H1 (cell line): ENCODE measurements at regions not wholly inside any gene's neighbourhood (a gene's known extent, or its start where the extent isn't known, plus 50 kb on each side); places are given as distances from the start of the nearest gene placed in this dataset.

Experiments
- CTCF ChIA-PET: fragments of 300-600 bp; sonication (Branson Sonifier 250); formaldehyde crosslinking; loops from one replicate; lab custom pipeline; 2021; ENCODE audit not compliant: partially characterized antibody; lab: Charles Lee
- POLR2A ChIA-PET: fragments of 300-600 bp; sonication (Branson Sonifier 250); formaldehyde crosslinking; loops from one replicate; lab custom pipeline; 2021; ENCODE audit warnings: inconsistent platforms; ENCODE audit not compliant: partially characterized antibody; lab: Charles Lee
- DNase-seq, 2 experiments: peaks; one replicate each; pipeline versions ENCODE4 v3.0.0 to v3.0.0-alpha.2; 2010 to 2022; ENCODE audit warnings: low spot score in 2 of 2, low read depth in 1 of 2, mixed read lengths in 1 of 2
- FAIRE-seq: peaks from 2 replicates; lab custom pipeline; 2011; peaks lifted over from hg19 to GRCh38; lab: Jason Lieb, UNC
- H2AFZ ChIP-seq: 2 replicates; pipeline ENCODE4 v1.8.1; 2012; ENCODE audit warnings: low read length, inconsistent platforms
- H2AK5ac ChIP-seq: 2 replicates; pipeline ENCODE4 v1.6.1; 2013; ENCODE audit warnings: low read depth, low read length
- H2BK120ac ChIP-seq: replicated peaks from 2 replicates; pipeline ENCODE3; 2013; ENCODE audit warnings: low read depth, low read length, inconsistent platforms
- H2BK12ac ChIP-seq: 2 replicates; pipeline ENCODE4 v1.6.1; 2013; ENCODE audit warnings: low read depth, low read length
- H2BK15ac ChIP-seq: 2 replicates; pipeline ENCODE4 v1.6.1; 2013; ENCODE audit warnings: low read length
- H2BK20ac ChIP-seq: 2 replicates; pipeline ENCODE4 v1.6.1; 2013; ENCODE audit warnings: low read length
- H2BK5ac ChIP-seq: 2 replicates; pipeline ENCODE4 v1.6.1; 2013; ENCODE audit warnings: low read depth, low read length
- H3K14ac ChIP-seq: 2 replicates; pipeline ENCODE4 v1.6.1; 2013; ENCODE audit warnings: inconsistent platforms; ENCODE audit not compliant: insufficient read length
- H3K18ac ChIP-seq: 2 replicates; pipeline ENCODE4 v1.6.1; 2013; ENCODE audit warnings: low read length; ENCODE audit errors: extremely low read depth
- H3K23ac ChIP-seq: 2 replicates; pipeline ENCODE4 v1.6.1; 2013; ENCODE audit warnings: inconsistent platforms; ENCODE audit not compliant: insufficient read length
- H3K23me2 ChIP-seq: 2 replicates; pipeline ENCODE4 v1.6.1; 2013; ENCODE audit warnings: low read depth, low read length
- H3K27ac ChIP-seq: 2 replicates; pipeline ENCODE4 v1.6.1; 2011; ENCODE audit warnings: low read depth, low read length, inconsistent platforms
- H3K27me3 ChIP-seq, 4 experiments: replicated peaks in 1 of 4; 1 replicate in 1 of 4; 2 replicates in 3 of 4; pipeline versions ENCODE4 v1.6.1 to v1.8.1; 2011 to 2013; ENCODE audit warnings: low read length in 3 of 4, mild to moderate bottlenecking in 3 of 4, inconsistent platforms in 2 of 4, mixed read lengths in 2 of 4, moderate library complexity in 1 of 4; ENCODE audit not compliant: control insufficient read depth in 3 of 4, insufficient read depth in 3 of 4; ENCODE audit errors: extremely low read depth in 1 of 4
- H3K36me3 ChIP-seq, 4 experiments: 2 replicates each; pipeline versions ENCODE4 v1.6.1 to v1.8.1; 2011 to 2013; ENCODE audit warnings: mild to moderate bottlenecking in 4 of 4, low read length in 3 of 4, moderate library complexity in 2 of 4, control low read depth in 1 of 4, inconsistent platforms in 1 of 4; ENCODE audit not compliant: insufficient read depth in 4 of 4, control insufficient read depth in 2 of 4
- H3K4ac ChIP-seq: replicated peaks from 2 replicates; pipeline ENCODE3; 2013; ENCODE audit warnings: low read length, low read depth, mixed read lengths, inconsistent platforms; ENCODE audit not compliant: insufficient read length
- H3K4me1 ChIP-seq, 4 experiments: replicated peaks in 1 of 4; 1 replicate in 1 of 4; 2 replicates in 3 of 4; pipeline versions ENCODE4 v1.6.1 to v1.8.1; 2011 to 2013; ENCODE audit warnings: low read length in 3 of 4, inconsistent platforms in 2 of 4, mixed read lengths in 1 of 4; ENCODE audit not compliant: insufficient read depth in 4 of 4, control insufficient read depth in 3 of 4
- H3K4me2 ChIP-seq, 2 experiments: 2 replicates each; pipeline versions ENCODE4 v1.6.1 to v1.8.1; 2011 to 2013; ENCODE audit warnings: low read depth in 2 of 2, low read length in 2 of 2, control low read depth in 1 of 2, inconsistent platforms in 1 of 2, mild to moderate bottlenecking in 1 of 2; ENCODE audit not compliant: insufficient read depth in 1 of 2
- H3K4me3 ChIP-seq, 4 experiments: fragments of 200-600, 300-600 bp in 1 of 4; sonication (generic), shearing (Covaris generic), sonication (Bioruptor Twin) in 1 of 4; 2 replicates each; pipeline versions ENCODE4 v1.5.1 to v1.8.1; 2011 to 2016; ENCODE audit warnings: low read length in 4 of 4, low read depth in 3 of 4, control low read depth in 2 of 4, inconsistent platforms in 2 of 4, mild to moderate bottlenecking in 2 of 4, mixed read lengths in 1 of 4, moderate library complexity in 1 of 4; ENCODE audit not compliant: insufficient read depth in 2 of 4; ENCODE audit errors: extremely low read depth in 1 of 4
- H3K56ac ChIP-seq: replicated peaks from 2 replicates; pipeline ENCODE3; 2013; ENCODE audit warnings: low read depth, mild to moderate bottlenecking, mixed read lengths, low read length, inconsistent platforms; ENCODE audit not compliant: insufficient read length
- H3K79me1 ChIP-seq: 2 replicates; pipeline ENCODE4 v1.6.1; 2013; ENCODE audit warnings: low read depth, low read length, control low read depth
- H3K79me2 ChIP-seq, 2 experiments: 2 replicates each; pipeline versions ENCODE4 v1.6.1 to v1.8.1; 2012 to 2013; ENCODE audit warnings: low read length in 2 of 2, mild to moderate bottlenecking in 2 of 2, inconsistent platforms in 1 of 2; ENCODE audit not compliant: insufficient read depth in 2 of 2, control insufficient read depth in 1 of 2
- H3K9ac ChIP-seq, 4 experiments: replicated peaks in 1 of 4; 1 replicate in 1 of 4; 2 replicates in 3 of 4; pipeline versions ENCODE4 v1.6.1 to v1.8.1; 2011 to 2013; ENCODE audit warnings: low read depth in 3 of 4, low read length in 3 of 4, control low read depth in 2 of 4, mild to moderate bottlenecking in 2 of 4, moderate library complexity in 2 of 4, inconsistent platforms in 1 of 4; ENCODE audit errors: extremely low read depth in 1 of 4
- H3K9me3 ChIP-seq, 2 experiments: 2 replicates each; pipeline versions ENCODE4 v1.6.1 to v1.8.1; 2012 to 2013; ENCODE audit warnings: mild to moderate bottlenecking in 2 of 2, moderate library complexity in 2 of 2, control low read depth in 1 of 2, inconsistent platforms in 1 of 2, low read depth in 1 of 2, low read length in 1 of 2, mixed read lengths in 1 of 2; ENCODE audit not compliant: insufficient read depth in 2 of 2
- H4K20me1 ChIP-seq, 2 experiments: replicated peaks in 1 of 2; 2 replicates each; pipeline versions ENCODE3 to v1.8.1; 2011 to 2013; ENCODE audit warnings: inconsistent platforms in 2 of 2, low read length in 2 of 2, mild to moderate bottlenecking in 1 of 2; ENCODE audit not compliant: insufficient read depth in 2 of 2, control insufficient read depth in 1 of 2
- H4K5ac ChIP-seq: 2 replicates; pipeline ENCODE4 v1.6.1; 2013; ENCODE audit warnings: low read length, low read depth, mixed read lengths, inconsistent platforms; ENCODE audit not compliant: insufficient read length
- H4K8ac ChIP-seq: 2 replicates; pipeline ENCODE4 v1.8.0; 2013; ENCODE audit warnings: mild to moderate bottlenecking, moderate library complexity, low read length, inconsistent platforms; ENCODE audit not compliant: insufficient read depth; ENCODE audit errors: extremely low read depth
- H4K91ac ChIP-seq: replicated peaks from 2 replicates; pipeline ENCODE3; 2013; ENCODE audit warnings: low read length, mixed read lengths, inconsistent platforms; ENCODE audit not compliant: insufficient read length
- BACH1 ChIP-seq: IDR thresholded peaks from 2 replicates; pipeline ENCODE4 v1.6.1; 2012; ENCODE audit warnings: low read length, improper control_type of control experiment
- FOSL1 ChIP-seq: IDR thresholded peaks from 2 replicates; pipeline ENCODE4 v1.6.1; 2011; ENCODE audit warnings: mild to moderate bottlenecking, low read depth, low read length, moderate library complexity; ENCODE audit not compliant: insufficient read depth
- HDAC6 ChIP-seq: IDR thresholded peaks from one replicate; pipeline ENCODE4 v1.7.1; 2012; ENCODE audit warnings: low read depth, mild to moderate bottlenecking, inconsistent platforms, low read length, moderate library complexity
- KDM5A ChIP-seq: fragments of 200-600 bp; IDR thresholded peaks from 2 replicates; pipeline ENCODE4 v1.7.1; 2012; ENCODE audit warnings: mild to moderate bottlenecking, low read length, inconsistent platforms, mixed read lengths
- NANOG ChIP-seq: IDR thresholded peaks from 2 replicates; pipeline ENCODE4 v1.6.1; 2011; ENCODE audit warnings: low read length, low read depth, mild to moderate bottlenecking, inconsistent platforms; ENCODE audit not compliant: insufficient read depth, poor library complexity, severe bottlenecking
- POLR2A ChIP-seq, 2 experiments: IDR thresholded peaks; 1 replicate in 1 of 2; 2 replicates in 1 of 2; pipeline ENCODE4 v1.6.1; 2011; ENCODE audit warnings: low read depth in 2 of 2, low read length in 2 of 2, mild to moderate bottlenecking in 2 of 2; ENCODE audit errors: control extremely low read depth in 1 of 2
- POLR2AphosphoS5 ChIP-seq: IDR thresholded peaks from 2 replicates; pipeline ENCODE4 v1.6.1; 2011; ENCODE audit warnings: low read depth, low read length
- RAD21 ChIP-seq, 2 experiments: IDR thresholded peaks in 1 of 2; conservative IDR thresholded peaks in 1 of 2; 2 replicates each; pipeline ENCODE4 v1.6.1; 2011; ENCODE audit warnings: low read depth in 2 of 2, low read length in 2 of 2, improper control_type of control experiment in 1 of 2, inconsistent platforms in 1 of 2, mild to moderate bottlenecking in 1 of 2, moderate library complexity in 1 of 2
- SAP30 ChIP-seq: fragments of 300-600 bp; sonication (generic); IDR thresholded peaks from 2 replicates; pipeline ENCODE4 v1.7.1; 2012; ENCODE audit warnings: low read length, moderate library complexity, mild to moderate bottlenecking, inconsistent platforms; ENCODE audit not compliant: insufficient read depth, insufficient replicate concordance
- SIX5 ChIP-seq: IDR thresholded peaks from 2 replicates; pipeline ENCODE4 v1.6.1; 2011; ENCODE audit warnings: mild to moderate bottlenecking, low read depth, low read length
- SP2 ChIP-seq: IDR thresholded peaks from 2 replicates; pipeline ENCODE4 v1.6.1; 2012; ENCODE audit warnings: mild to moderate bottlenecking, low read length, inconsistent platforms
- SP4 ChIP-seq: IDR thresholded peaks from 2 replicates; pipeline ENCODE4 v1.6.1; 2012; ENCODE audit warnings: low read length, inconsistent platforms
- TCF12 ChIP-seq: IDR thresholded peaks from 2 replicates; pipeline ENCODE4 v1.6.1; 2011; ENCODE audit warnings: low read depth, mild to moderate bottlenecking, low read length
- TEAD4 ChIP-seq: IDR thresholded peaks from 2 replicates; pipeline ENCODE4 v1.6.1; 2012; ENCODE audit warnings: low read depth, low read length, inconsistent platforms, mixed read lengths
- ZNF274 ChIP-seq: IDR thresholded peaks from 2 replicates; pipeline ENCODE4 v1.7.0; 2012; ENCODE audit warnings: low read length, borderline replicate concordance; ENCODE audit errors: extremely low read depth
- WGBS, 2 experiments: shearing (Covaris generic) in 1 of 2; methylation state at CpG; one replicate each; pipeline versions ENCODE4 v1.1.6 to v1.1.7; 2013 to 2015; ENCODE audit warnings: low lambda C conversion rate in 2 of 2, mixed read lengths in 2 of 2, inconsistent platforms in 1 of 2, low coverage in 1 of 2, missing lambda C conversion rate in 1 of 2; ENCODE audit not compliant: insufficient replicate concordance in 2 of 2, insufficient coverage in 1 of 2, insufficient read length in 1 of 2; ENCODE audit errors: extremely low coverage in 1 of 2, missing lambda C conversion rate in 1 of 2; 5-methylcytosine and 5-hydroxymethylcytosine counted together
- TF ChIP-seq, protein P1 (sequence below): IDR thresholded peaks from 2 replicates; pipeline ENCODE4 v1.6.1; 2011; ENCODE audit warnings: low read depth, mild to moderate bottlenecking, low read length; ENCODE audit not compliant: insufficient read depth

DNA sequence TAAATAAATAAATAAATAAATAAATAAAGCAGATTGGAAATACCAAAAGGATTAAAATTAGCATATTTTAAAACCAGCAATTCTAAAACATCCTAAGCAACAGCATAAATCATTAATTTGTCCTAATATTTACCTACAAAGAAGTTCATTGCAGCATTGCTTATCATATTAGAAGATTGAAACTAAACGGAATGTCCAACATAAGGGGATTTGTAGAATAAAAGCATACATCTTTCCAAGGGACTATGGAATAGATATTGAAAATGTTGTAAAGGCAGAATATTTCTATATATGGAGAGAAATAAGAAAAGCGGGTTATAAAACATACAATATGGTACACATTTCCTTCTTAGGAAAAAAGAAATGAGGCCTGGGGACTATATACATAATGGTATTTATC is 71.1 kb upstream of the RFC3 start:
- Histone ChIP-seq H2BK5ac (no peak overlapping the region), H3K23ac (no peak overlapping the region), H3K27me3 (no peaks in the 10 kb centered on the region), H4K8ac (no peak overlapping the region), H2BK15ac (no peak overlapping the region), H3K36me3 (no peaks in the 10 kb centered on the region), H2BK12ac (no peak overlapping the region), H3K23me2 (no peaks in the 10 kb centered on the region), H2BK120ac (no peak overlapping the region), H3K27ac (no peak overlapping the region), H3K4me2 (no peak overlapping the region), H3K18ac (no peak overlapping the region), H3K56ac (no peak overlapping the region), H3K79me1 (no peaks in the 10 kb centered on the region), H3K4me1 (no peaks in the 10 kb centered on the region), H2AFZ (no peak overlapping the region), H4K20me1 (no peaks in the 10 kb centered on the region), H2AK5ac (no peak overlapping the region), H2BK20ac (no peak overlapping the region), H3K9ac (no peak overlapping the region), H3K4me3 (no peak overlapping the region), H3K4ac (no peak overlapping the region), H4K5ac (no peak overlapping the region), H3K14ac (no peak overlapping the region), H4K91ac (no peak overlapping the region), H3K79me2 (no peaks in the 10 kb centered on the region), H3K9me3 (no peaks in the 10 kb centered on the region)
- ChIA-PET CTCF (interaction anchor here (0.6 kb wide), 1 partner anchor 121 kb away, joined by 3 read pairs; no protein-coding TSS in a partner anchor), POLR2A (no interaction called here)
- FAIRE-seq = no peak
- 88% methylated on average over 2 of the region's 2 CpGs; no CpG with 5 or more reads in 1 of the 2 experiments for WGBS, 2 experiments
- no peak for DNase-seq
- TF ChIP-seq TEAD4 (no peak), RAD21 (IDR thresholded peaks at IDR 0.05 in 1 of 2, conservative IDR thresholded peaks at IDR 0.05 in 1 of 2; ENCODE audit: low read depth in 2 of 2, low read length in 2 of 2) (no peak), SP2 (no peak), ZNF274 (no peak), BACH1 (no peak), FOSL1 (no peak), TCF12 (no peak), POLR2A (IDR thresholded peaks at IDR 0.05; ENCODE audit: control extremely low read depth in 1 of 2, low read depth in 2 of 2, low read length in 2 of 2) (no peak), KDM5A (no peak), NANOG (no peak), POLR2AphosphoS5 (no peak), SAP30 (no peak), HDAC6 (no peak), SP4 (no peak), SIX5 (no peak)
- TF ChIP-seq, protein P1, sequence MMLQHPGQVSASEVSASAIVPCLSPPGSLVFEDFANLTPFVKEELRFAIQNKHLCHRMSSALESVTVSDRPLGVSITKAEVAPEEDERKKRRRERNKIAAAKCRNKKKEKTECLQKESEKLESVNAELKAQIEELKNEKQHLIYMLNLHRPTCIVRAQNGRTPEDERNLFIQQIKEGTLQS = no peak
